HL-60/S4 (cell line): ENCODE measurements at regions not wholly inside any gene's neighbourhood (a gene's known extent, or its start where the extent isn't known, plus 50 kb on each side); places are given as distances from the start of the nearest gene placed in this dataset.

ENCODE experiments used
- in situ Hi-C: fragments of 300-500 bp; cut with MboI; formaldehyde crosslinking; loops from 2 replicates; pipeline ENCODE4 v1.14.3; 2022; ENCODE audit warnings: low sequenced_read_pairs

DNA sequence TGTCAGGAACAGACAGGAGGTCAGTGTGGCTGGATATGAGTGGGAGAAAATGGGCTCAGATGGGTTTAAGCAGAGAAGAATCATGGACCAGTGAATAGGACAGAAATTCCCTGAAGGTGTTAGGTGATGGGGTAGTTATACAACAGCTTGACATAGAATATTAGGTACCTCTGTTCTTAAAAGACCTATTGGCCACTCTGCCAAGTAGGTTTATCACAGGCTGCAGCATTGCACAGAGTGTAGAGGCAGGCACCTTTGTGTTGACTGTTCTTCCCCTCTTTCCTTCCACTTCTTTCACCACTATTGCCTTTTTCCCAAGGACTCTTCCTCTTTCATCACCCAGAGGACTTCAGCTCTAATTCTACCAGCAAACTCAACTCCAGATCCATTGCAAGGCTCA lies 274.4 kb downstream of the CDCA7 start:
- in situ Hi-C loops: no loop called here

DNA sequence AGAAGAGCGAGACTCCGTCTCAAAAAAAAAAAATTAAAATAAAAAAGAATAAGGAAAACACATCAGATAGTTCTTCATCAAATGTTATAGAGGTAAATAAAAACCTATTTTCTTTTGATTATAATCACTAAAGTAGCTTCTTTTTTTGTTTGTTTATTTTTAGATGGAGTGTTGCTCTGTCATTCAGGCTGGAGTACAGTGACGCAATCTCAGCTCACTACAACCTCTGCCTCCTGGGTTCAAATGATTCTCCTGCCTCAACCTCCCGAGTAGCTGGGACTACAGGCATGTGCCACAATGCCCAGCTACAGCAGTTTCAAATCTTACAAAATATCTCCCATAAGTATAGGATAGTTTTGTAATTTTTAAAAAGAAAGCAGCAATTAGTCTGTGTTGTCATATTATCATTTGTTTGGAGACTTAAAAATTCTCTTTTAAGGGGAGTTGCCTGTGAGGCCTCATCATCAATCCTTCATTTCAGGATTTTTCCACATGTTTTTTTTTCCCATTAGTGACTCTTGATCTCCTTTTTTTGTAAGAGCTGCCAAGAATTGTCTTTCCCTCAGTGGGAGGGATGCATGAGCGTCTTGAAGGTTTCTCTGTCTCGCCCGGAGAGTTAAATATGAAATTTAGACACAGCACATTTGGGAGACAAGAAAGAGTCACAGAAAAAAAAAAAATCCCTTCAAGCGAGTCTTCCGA lies 275.9 kb downstream of the CDCA7 start:
- in situ Hi-C loops: no loop called here

DNA sequence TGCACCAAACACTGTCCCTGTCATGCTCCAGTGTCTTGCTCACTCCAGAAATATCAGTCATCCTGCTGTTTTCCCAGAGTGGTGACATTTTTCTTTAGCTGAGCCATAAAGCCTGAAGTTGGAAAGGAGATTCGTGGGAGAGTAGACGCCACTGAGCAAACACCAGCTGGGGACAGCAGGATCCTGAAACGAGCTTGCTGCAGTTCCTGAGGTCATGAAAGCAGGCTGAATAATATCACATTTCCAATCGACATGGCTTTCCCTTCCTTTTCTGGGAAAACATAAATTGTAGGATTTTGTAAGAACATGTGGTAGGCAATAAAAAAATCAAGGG lies 276.4 kb downstream of the CDCA7 start:
- in situ Hi-C loops: no loop called here

DNA sequence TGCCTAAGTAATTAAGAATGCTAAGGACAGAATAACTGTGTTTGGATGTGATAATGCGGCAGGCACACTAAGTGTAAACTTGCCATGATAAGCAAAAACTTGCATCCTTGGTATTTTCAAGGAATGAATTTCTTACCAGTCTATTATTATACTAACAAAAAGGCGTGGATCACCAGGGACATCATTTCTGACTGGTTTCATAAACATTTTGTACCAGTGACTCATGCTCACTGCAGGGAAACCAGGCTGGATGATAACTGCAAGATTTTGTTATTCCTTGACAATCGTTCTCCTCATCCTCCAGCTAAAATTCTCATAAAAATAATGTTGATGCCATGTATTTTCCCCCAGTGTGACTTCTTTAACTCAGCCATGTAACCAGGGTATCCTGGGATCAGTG lies 289.5 kb downstream of the CDCA7 start:
- in situ Hi-C loops: no loop called here

DNA sequence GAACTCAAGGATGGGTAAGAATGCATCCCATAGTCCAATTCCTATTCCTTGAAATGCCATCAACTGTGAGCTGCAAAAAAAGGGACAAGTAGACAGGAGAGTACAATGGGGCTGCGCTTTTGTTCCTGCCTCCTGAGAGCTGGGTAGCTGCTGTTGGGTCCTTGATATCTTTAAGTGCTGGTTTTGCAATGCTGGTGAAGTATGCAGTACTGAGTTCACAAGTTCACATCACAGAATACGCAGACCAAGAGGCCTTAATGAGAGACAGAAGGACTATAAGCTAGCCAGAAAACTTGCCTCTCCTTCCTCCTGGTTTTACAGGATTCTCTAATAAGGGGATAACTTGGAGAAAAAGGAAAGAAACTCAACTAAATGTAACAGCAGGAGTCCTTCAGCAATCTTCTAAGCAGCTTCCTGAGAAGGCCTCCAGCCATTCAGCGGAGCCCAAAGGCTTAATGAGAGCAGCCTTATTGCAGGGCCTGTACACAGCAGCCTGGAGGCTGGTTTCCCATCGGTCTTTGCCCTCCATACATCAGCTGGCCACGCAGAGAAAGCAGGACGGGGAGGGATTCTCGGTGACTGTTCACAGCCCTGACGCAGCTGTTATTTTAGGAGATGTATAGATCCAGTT lies 293.1 kb downstream of the CDCA7 start:
- in situ Hi-C loops: no loop called here

DNA sequence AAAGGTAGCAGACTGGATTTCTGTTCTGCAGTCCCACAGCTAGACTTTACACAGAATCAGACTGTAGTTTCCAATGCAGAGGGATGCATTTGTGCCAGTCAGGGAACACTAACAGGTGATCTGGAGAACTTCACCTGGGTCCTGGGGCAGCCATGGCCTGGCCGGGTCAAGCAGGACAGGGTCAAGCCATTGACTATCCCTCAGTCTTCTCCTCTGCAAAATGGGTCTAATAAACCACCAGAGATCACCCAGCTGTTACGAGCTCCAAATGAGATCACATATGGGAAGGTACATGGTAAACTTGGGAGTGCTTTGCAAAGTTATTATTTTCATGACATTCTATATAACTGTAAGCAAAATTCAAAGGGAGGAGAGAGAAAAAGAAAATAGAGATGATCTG lies 294.1 kb downstream of the CDCA7 start:
- in situ Hi-C loops: no loop called here

DNA sequence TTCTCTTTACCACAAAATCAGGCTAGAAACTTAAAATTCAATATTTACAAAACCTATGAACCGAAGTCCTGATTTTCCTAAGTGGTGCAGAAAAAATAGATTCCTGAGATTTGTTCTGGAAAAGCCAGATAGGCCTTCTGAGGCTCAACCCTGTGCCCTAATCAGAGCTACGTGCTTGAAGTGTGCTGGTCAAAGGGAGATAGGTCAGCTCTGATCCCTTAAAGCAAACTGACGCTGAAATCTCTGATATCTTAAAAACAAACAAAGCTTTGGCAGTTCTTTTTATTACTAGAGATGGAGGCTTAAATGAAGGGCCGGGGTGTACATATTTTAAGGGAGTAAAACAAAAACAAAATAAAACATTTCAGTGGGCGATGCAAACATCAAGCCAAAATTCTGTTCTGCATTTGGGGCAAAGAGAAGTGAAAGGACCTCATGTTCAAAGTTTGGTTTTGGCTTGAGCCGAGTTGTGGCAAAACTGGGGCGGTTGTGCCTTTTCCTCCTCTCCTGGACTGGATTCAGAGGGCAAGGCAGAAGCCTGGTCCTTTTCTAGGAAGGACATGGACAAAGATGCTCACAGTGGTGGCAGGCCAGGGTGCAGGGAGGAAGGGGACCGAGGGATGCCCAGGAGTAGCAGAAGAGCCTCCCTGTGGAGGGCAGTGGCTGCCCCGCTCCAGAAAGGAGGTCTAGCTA lies 295.0 kb downstream of the CDCA7 start:
- in situ Hi-C loops: no loop called here

DNA sequence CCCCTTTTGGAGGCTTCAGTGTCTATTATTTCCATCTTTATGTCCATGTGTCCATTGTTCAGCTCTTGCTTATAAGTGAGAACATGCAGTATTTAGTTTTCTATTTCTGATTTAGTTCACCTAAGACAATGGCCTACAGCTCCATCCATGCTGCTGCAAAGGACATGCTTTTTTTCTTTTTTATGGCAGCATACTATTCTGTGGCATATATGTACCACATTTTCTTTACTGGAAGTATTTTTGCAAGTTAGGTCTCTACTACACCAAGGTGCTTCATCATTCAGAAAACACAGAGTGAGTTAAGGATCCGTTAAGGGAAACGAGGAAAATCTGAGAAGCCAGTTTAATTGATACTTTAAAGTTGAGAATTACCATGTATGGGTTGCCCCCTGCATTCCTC lies 297.2 kb downstream of the CDCA7 start:
- in situ Hi-C loops: no loop called here

DNA sequence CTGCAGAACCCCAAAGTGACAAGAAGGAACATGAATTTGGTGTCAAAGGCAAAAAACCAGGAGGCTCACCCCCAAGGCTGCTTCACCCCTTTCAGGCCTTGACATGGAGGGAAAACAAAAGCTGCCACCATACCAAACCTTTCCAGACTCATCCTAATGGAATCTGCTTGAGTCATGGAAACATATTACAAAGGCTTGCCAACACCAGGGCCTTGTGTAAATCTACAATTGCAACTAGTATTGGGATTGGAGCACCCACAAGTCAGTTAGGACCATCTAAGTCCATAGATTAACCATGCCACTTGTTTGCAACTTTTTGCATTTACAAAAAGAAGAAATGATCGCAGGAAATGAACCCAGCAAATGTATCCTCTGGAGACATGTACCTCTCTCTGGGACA lies 297.6 kb downstream of the CDCA7 start:
- in situ Hi-C loops: no loop called here

DNA sequence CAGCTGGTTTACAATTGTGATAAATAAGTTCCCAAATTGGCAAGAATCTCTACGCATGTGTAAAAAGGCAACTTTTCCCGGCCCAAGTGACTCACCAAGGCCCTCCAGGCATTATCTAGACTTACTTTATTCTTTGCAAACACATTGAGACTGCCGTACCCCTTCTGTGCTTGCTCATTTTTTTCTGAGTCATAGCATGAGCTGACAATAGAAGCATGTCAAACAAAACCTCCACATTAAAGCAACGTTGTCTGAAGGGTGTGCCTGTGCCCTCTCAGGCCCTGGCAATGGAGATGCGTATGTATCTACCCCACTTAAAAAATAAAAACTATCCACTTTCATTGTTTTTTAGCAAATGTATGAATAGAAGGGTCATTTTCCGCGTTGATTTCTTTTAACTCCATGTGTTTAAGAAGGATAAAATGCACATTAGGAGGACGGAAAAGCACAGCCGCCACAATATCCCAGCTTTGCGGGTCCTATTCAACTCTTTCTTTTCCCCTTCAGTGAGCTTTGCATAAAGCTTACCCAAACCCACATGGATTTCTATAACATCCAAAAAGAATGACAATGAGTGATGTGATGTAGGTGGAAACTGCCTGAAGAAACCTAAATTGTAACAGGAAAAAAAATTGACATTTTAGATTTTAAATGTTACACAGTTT lies 298.2 kb downstream of the CDCA7 start:
- in situ Hi-C loops: no loop called here

DNA sequence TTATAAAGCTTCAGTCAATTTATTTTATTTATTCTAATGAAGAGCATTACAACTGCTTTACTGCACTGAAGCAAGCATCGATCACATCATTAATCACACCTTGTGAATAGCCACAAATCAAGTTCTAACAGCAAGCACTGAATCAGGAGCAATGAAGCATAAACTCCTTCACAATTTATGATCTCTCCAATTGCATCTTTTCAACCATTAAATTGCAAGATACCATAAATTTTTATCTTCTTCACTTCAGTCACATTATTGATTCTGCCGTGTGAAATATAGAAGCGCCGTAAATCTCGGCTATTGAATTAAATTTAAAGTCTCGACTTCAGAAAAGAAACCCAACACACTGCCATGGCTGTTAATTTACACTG lies 298.7 kb downstream of the CDCA7 start:
- in situ Hi-C loops: no loop called here

DNA sequence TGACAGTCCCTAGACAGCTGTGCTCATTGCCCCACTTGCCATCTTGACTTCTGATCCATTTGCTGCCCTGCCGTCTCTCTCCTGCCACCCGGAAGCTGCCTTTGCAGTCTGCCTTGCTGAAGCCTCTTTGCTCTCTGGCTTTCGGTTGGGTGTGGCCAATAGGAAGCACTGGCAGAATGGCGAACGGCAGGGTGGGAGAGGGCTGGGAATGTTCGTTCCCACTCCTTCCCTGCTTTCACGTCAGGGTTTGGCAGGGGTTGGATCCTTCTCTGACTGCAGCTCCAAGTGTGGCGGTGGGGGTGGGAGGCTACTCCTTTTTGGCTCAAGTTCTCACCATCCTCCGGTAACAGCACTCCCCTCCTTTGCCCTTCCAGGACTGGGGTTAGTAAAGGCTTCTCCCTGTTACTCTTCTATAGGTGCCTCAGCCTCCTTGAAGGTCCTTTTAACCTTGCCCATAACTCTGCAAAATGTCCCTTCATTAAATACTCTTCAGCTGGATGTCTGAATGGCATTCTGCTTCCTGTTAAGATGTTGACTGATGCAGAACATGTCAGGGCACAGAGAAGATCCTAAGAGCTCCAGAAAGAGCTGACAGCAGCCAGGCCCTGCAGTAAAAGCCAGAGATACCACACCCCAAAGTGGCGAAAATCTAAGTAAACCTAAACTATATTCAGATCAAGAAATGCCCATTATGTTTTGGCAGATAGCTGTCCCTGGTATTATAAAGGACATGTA lies 299.7 kb downstream of the CDCA7 start:
- in situ Hi-C loops: no loop called here

DNA sequence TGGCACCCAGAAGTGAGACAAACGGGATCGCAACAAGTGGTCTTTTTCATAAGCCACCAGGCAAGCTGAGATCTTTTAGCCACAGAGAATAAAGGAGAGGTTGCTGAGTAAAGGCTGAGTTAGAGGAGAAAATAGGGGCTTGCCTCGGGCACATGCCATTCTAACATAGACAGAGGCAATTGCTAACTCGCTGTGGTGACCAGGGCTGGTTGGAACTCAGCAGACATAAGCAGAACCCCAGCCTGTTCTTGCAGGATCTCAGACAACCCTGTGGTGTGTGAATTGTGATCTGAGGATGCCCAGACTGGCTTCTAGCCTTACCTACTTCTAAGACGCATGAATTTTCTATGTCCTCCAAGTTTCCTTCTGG lies 300.2 kb downstream of the CDCA7 start:
- in situ Hi-C loops: no loop called here

DNA sequence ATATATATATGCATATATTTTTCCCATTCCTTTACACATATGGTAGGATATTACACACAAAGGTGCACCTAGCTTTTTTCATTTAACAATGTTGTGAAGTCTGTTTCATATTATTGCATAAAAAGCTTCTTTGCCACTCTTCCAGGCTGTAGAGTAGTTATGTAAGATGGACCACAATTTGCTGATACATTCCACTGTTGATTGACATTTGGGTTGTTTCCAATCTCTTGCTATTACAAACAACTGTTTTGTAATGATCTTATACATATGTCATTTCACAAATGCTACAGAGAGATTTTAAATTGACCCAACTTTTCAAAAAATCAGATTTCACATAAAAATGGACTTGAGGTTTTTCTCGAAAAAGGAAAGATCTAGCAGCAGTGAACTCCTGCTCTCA lies 301.4 kb downstream of the CDCA7 start:
- in situ Hi-C loops: no loop called here

DNA sequence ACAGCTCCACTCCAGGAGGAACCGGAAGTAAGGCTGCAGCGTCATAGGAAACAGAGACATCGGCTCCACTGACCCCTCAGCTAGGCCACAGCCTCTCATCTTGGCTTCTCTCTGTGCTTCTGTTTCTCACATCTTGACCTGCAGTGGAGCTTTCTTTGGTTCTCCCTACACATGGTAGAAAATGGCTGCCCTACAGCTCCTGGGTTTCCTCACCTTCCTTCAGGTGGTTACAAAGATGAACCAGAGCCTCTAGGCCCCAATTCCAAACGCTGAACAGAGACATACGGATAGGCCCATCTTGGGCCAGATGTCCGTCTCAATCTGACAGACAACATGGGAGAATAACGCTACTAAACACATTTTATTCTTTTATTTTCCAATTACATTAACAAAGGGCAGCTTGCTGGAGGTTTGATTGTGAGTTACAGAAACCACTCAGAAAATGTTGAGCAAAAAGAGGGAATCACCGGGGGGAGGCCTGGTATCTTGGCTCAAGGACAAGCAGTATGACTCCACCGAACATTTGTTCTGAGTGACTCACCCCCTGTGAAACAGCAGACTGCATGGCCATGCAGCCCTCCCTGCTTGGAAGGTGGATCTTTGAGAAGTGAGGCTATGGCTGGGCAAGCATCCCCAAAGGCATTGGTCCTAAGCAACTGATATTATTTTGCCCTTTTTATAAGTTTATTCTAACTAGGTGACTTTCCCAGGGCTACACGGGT lies 303.5 kb downstream of the CDCA7 start:
- in situ Hi-C loops: no loop called here

DNA sequence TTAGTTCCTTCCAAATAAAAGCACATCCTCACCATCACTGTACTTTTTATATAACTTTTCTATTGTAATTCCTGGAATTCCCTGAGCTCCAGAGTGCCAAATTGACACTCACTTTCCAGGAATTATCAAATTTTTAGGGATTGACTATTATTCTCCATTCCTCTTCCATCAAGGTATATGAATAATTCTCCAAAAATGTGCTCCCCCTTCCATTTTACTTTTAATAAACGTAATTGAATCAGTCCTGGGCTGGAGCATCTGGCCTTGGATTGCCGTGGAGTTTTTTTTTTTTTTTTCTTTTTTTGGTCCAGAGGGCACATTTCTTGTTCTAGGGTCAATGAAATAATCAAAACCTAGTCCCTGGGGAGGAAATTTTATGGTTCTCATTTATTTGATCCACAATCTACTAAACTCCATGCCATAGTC lies 304.3 kb downstream of the CDCA7 start:
- in situ Hi-C loops: no loop called here

DNA sequence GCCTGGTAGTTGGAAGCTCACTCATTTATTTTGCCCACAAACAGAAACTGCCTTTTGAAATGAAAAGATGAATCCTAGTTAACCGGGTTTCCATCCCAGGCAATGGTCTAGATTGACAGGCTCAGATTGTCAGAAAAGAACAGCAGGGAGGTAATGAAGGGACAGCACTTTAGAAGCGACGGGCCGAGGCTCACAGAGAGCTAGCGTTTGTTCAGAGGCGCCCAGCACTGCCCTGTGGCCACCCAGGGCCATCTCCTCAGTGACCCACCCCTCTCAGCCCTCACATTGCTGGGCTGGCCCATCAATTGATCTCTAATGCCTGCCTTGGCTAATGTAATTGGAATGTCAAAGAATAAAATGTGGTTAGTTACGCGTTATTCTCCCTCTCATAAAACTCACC lies 304.8 kb downstream of the CDCA7 start:
- in situ Hi-C loops: no loop called here

DNA sequence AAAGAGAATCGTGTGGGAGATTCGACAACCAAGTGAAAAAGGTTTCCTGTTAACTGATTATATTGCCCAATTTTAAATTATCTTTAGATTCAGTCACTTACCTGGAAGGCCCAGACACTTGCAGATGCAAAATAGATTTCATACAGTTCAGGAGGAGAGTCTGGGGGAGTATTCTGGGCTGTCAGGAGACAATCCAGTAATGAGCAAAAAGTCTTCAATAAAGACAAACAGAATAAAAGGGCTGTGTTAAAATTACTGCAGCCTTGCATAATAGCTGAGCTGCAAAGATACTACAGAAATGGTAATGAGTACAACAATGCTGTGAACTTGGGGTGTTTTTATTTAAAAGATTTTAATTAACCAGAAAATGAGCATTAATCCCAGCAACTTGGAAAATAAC lies 303.6 kb downstream of the SP3 start:
- in situ Hi-C loops: no loop called here

DNA sequence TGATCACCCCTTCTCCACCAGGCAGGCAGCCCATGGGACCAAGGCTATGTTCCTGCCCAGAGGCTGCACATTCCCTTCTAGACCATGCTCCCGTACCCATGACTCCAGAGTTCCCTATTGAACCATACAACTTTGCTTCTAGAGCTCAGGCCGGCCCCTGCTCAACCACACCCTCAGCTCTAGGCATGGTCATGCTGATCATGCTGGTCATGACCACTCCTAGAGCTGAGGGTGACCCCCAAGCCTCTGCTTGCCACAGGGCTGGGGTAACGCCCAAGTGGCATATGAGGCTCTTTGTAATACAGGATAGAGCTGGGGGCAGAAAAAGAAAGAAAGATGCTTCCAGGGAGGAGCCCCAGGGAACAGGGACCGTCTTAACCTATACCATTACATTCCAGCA lies 301.8 kb downstream of the SP3 start:
- in situ Hi-C loops: no loop called here

DNA sequence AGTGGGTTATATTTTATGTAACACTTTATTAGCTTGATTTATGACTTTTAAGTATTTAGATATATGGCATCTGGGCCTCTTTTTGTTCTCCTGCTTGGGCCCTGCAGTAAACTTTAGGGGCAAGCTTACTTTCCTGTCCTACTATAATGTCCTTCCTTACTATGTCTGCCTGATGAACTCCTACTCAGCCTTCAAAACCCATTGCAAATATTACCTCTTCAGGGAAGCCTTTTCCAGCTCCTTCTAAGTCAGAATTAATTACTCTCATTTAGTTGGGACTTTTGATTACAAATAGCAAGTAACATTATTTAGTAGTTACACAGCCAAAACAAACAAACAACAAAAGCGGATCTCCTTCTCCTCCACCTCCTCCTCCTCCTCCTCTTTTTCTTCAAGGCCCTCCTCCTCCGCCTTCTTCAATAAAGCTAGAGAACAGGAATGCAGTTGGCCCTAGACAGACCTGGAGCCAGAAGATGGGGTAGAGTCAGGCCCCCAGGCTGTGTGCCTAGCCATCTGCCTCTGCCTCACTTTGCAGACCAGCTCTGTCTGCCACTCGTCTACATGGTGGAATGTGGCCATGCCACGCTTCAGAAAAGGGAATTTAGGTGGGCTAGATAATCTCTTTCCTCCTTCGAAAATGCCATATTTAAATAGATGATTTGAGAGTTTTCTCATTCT lies 301.2 kb downstream of the SP3 start:
- in situ Hi-C loops: no loop called here
